KMS-11 (cell line): ENCODE measurements at regions not wholly inside any gene's neighbourhood (a gene's known extent, or its start where the extent isn't known, plus 50 kb on each side); places are given as distances from the start of the nearest gene placed in this dataset.

Source experiments
- H2AFZ ChIP-seq: fragments of 200-600 bp; sonication (generic); 2 replicates; pipeline ENCODE4 v1.6.1; 2016; ENCODE audit warnings: antibody characterized with exemption, mixed run types, low read depth
- H3K27ac ChIP-seq: fragments of 200-600 bp; sonication (generic); 2 replicates; pipeline ENCODE4 v1.6.1; 2016; ENCODE audit warnings: mild to moderate bottlenecking, mixed run types
- H3K27me3 ChIP-seq: fragments of 200-600 bp; sonication (generic); 2 replicates; pipeline ENCODE4 v1.6.1; 2017; ENCODE audit warnings: mild to moderate bottlenecking, low read depth, mixed run types, moderate library complexity; ENCODE audit not compliant: insufficient read depth
- H3K36me3 ChIP-seq: fragments of 200-600 bp; sonication (generic); 2 replicates; pipeline ENCODE4 v1.6.1; 2017; ENCODE audit warnings: mild to moderate bottlenecking, mixed run types; ENCODE audit not compliant: insufficient read depth
- H3K4me1 ChIP-seq: fragments of 200-600 bp; sonication (generic); 2 replicates; pipeline ENCODE4 v1.6.1; 2016; ENCODE audit warnings: mild to moderate bottlenecking, low read depth, mixed run types; ENCODE audit not compliant: poor library complexity, severe bottlenecking
- H3K4me2 ChIP-seq: fragments of 200-600 bp; sonication (generic); 2 replicates; pipeline ENCODE4 v1.7.0; 2016; ENCODE audit warnings: mild to moderate bottlenecking, mixed run types
- H3K4me3 ChIP-seq: fragments of 200-600 bp; sonication (generic); IDR thresholded peaks from 2 replicates; pipeline ENCODE4 v1.6.1; 2017; ENCODE audit warnings: low read depth, low read length, mixed read lengths; ENCODE audit not compliant: insufficient read depth
- H3K79me2 ChIP-seq: fragments of 200-600 bp; sonication (generic); 2 replicates; pipeline ENCODE4 v1.6.1; 2016; ENCODE audit warnings: low read depth, mixed run types; ENCODE audit not compliant: insufficient read depth
- H3K9ac ChIP-seq: fragments of 200-600 bp; sonication (generic); 2 replicates; pipeline ENCODE4 v1.6.1; 2016; ENCODE audit warnings: mild to moderate bottlenecking, mixed run types
- H4K20me1 ChIP-seq: fragments of 200-600 bp; sonication (generic); 2 replicates; pipeline ENCODE4 v1.6.1; 2016; ENCODE audit warnings: mild to moderate bottlenecking, mixed run types; ENCODE audit not compliant: insufficient read depth
- TF ChIP-seq, protein P1 (sequence below): fragments of 200-600 bp; sonication (generic); conservative IDR thresholded peaks from 2 replicates; pipeline ENCODE4 v1.6.1; 2017; ENCODE audit warnings: low read depth, mild to moderate bottlenecking, antibody characterized with exemption, low read length, moderate library complexity, mixed read lengths

- no peaks in the 10 kb centered on the region for H3K79me2 ChIP-seq
Measured at GRCh38 chr6:904994-905393, 212.1 kb upstream of the EXOC2 start.

GRCh38 chr6:903761-904160, 210.8 kb upstream of the EXOC2 start:
- no peak overlapping the region for H3K4me2 ChIP-seq
- no peaks in the 10 kb centered on the region for H3K4me1 ChIP-seq
- no peak overlapping the region for H3K4me3 ChIP-seq
- no peaks in the 10 kb centered on the region for H4K20me1 ChIP-seq
- no peaks in the 10 kb centered on the region for H3K36me3 ChIP-seq
- H3K79me2 ChIP-seq = no peaks in the 10 kb centered on the region
- no peaks in the 10 kb centered on the region for H3K27me3 ChIP-seq
- H3K27ac ChIP-seq = no peak overlapping the region
- TF ChIP-seq, protein P1, sequence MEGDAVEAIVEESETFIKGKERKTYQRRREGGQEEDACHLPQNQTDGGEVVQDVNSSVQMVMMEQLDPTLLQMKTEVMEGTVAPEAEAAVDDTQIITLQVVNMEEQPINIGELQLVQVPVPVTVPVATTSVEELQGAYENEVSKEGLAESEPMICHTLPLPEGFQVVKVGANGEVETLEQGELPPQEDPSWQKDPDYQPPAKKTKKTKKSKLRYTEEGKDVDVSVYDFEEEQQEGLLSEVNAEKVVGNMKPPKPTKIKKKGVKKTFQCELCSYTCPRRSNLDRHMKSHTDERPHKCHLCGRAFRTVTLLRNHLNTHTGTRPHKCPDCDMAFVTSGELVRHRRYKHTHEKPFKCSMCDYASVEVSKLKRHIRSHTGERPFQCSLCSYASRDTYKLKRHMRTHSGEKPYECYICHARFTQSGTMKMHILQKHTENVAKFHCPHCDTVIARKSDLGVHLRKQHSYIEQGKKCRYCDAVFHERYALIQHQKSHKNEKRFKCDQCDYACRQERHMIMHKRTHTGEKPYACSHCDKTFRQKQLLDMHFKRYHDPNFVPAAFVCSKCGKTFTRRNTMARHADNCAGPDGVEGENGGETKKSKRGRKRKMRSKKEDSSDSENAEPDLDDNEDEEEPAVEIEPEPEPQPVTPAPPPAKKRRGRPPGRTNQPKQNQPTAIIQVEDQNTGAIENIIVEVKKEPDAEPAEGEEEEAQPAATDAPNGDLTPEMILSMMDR = no peak
- no peak overlapping the region for H3K9ac ChIP-seq
- H2AFZ ChIP-seq = no peak overlapping the region

More at GRCh38 chr6:904994-905393, 212.1 kb upstream of the EXOC2 start:
- Histone ChIP-seq H3K4me3 (no peak overlapping the region), H3K4me1 (no peaks in the 10 kb centered on the region), H3K27me3 (no peaks in the 10 kb centered on the region), H3K4me2 (no peak overlapping the region), H3K9ac (no peak overlapping the region), H3K36me3 (no peaks in the 10 kb centered on the region), H4K20me1 (no peaks in the 10 kb centered on the region), H3K27ac (no peak overlapping the region), H2AFZ (no peak overlapping the region)
- TF ChIP-seq, protein P1 = no peak

DNA sequence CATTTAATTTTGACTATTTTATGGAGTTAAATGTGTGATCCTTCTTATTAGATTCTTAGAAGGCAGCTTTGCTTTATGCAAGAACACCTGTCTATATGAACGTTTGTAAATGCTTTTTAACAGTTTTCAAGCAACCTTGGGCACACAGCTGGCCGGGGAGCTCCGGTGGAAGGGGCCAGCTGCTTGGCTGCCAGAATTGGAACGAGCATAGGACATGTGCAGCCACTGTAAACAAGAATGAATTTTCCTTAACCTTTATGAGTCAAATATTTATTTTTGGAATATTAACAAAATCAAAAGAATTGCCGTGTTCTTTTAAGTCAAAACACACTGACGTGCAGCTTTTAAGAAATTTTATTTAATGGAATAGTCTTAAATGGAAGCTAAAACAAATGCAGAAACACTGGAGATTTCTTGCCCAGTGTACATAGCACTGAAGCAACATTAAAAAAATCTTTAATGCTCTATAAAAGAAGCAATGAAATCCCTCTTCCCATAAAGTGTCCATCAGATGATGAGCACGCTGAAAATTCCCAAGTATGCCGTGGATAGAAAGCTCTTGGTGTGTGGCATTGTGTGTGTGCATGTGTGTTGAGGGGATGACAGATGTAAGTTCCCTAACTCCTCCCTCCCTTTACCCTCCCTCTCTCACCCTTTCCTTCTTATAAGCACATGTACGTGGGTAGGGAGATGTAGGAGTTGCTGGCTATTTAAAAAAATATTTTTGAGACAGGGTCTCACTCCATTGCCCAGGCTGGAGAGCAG, 208.9 kb upstream of the EXOC2 start:
- TF ChIP-seq, protein P1 = no peak
- Histone ChIP-seq H3K27ac (no peak overlapping the region), H3K4me1 (no peaks in the 10 kb centered on the region)

DNA sequence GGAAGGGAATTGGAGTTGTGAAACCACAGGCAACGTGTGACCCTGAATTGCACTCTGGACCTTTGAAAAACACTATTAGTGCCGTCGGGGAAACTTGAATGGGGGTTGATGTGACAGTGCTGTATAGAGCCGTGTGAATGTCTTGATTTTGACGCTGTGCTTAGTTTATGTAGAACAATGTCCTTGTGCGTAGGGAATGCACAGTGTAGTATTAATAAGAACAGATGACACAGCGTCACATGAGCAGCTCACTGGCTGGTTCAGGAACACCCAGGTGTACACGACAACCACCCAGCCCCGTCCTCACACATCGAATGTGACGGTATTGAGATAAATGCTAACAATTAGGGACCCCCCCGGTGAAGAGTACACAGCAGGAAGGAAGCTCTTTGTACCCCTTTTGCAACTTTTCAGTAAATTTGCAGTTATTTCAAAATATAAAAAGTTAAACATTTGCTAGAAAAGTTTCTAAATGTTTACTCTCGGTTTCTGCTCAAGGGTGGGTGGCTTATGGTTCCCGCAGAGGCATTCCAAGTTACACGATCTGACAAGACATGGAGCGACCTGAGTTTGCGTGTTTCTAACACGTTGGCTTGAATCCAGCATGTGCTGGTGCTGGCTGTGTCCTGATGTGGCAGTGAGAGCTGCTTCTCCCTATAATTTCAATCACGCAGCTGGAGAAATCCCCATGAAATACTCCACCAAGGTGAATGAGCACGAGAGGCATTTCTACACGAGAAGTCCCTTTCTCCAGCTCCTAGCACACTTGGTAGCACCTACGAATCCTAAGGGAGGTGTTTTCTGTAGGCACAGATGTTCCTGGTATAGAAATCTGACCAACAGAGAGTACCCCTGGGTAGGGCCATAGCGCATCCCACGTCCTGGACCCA, 208.0 kb upstream of the EXOC2 start:
- no peak overlapping the region for H3K4me2 ChIP-seq
- no peaks in the 10 kb centered on the region for H3K79me2 ChIP-seq
- H3K27ac ChIP-seq = no peak overlapping the region
- TF ChIP-seq, protein P1 = no peak
- H4K20me1 ChIP-seq = no peaks in the 10 kb centered on the region
- H3K4me3 ChIP-seq = no peak overlapping the region
- no peaks in the 10 kb centered on the region for H3K4me1 ChIP-seq
- H3K9ac ChIP-seq = no peak overlapping the region
- no peak overlapping the region for H2AFZ ChIP-seq
- no peaks in the 10 kb centered on the region for H3K36me3 ChIP-seq
- no peaks in the 10 kb centered on the region for H3K27me3 ChIP-seq

More for the DNA sequence above, 208.9 kb upstream of the EXOC2 start:
- Histone ChIP-seq H2AFZ (no peak overlapping the region), H4K20me1 (no peaks in the 10 kb centered on the region), H3K79me2 (no peaks in the 10 kb centered on the region), H3K36me3 (no peaks in the 10 kb centered on the region), H3K9ac (no peak overlapping the region), H3K27me3 (no peaks in the 10 kb centered on the region), H3K4me3 (no peak overlapping the region), H3K4me2 (no peak overlapping the region)
